ENCODE measurements at regions not wholly inside any gene's neighbourhood (a gene's known extent, or its start where the extent isn't known, plus 50 kb on each side); places are given as distances from the start of the nearest gene placed in this dataset.

DNA sequence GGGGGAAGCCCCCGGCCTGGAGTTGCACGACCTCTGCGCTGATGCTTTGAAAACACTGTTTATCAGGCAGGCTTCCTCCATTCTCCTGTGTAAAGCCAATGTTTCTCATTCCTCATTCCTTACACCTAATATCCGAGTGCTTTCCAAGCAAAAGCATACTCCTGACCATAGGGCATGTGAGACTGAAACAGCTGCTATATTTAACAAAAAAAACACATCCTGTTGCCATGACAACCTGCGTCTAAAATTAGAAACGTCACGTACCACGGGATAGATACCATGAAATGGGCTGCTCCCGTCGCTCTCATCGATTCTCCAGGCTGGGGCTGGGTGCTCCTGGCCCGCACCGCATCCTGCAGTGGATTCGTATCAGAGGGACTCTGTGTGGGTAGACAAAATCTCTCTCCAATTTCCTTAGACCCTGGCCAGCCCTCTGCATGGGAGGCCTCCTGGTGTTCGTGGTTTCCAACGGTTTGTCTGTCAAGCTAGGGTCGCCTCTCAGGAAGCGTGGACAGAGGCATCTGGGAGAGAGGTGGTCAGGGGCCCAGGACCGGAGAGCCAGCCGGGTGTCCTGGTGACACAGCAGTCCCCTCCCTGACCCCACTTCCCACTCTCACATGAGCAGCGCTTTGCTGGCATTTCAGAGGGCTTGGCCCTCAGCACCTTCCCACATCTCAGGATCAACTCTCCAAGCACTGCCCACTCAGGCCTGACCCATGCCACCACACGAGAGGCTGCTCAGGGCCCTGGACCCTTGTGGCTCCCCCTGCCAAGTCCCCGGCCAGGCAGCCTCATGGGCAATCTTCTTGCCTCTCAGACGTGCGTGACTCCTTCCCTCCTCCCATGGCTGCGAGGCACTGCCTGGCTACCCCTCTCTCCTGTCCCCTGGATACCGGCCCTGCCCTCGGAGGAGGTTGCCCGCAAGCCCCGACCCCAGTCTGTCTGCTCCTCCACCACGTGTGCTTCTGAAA lies 268.1 kb downstream of the NDUFA10 start:
- TF ChIP-seq CREB1 (CRISPR knock-in tag; IDR thresholded peaks at IDR 0.05; ENCODE audit: low read depth): no peak
- TF ChIP-seq EZH2 (IDR thresholded peaks at IDR 0.05; ENCODE audit: low read depth, unreplicated experiment): no peak
- TF ChIP-seq POLR2AphosphoS5 (IDR thresholded peaks at IDR 0.05; ENCODE audit: low read depth): no peak
- TF ChIP-seq, protein P1, sequence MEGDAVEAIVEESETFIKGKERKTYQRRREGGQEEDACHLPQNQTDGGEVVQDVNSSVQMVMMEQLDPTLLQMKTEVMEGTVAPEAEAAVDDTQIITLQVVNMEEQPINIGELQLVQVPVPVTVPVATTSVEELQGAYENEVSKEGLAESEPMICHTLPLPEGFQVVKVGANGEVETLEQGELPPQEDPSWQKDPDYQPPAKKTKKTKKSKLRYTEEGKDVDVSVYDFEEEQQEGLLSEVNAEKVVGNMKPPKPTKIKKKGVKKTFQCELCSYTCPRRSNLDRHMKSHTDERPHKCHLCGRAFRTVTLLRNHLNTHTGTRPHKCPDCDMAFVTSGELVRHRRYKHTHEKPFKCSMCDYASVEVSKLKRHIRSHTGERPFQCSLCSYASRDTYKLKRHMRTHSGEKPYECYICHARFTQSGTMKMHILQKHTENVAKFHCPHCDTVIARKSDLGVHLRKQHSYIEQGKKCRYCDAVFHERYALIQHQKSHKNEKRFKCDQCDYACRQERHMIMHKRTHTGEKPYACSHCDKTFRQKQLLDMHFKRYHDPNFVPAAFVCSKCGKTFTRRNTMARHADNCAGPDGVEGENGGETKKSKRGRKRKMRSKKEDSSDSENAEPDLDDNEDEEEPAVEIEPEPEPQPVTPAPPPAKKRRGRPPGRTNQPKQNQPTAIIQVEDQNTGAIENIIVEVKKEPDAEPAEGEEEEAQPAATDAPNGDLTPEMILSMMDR (conservative IDR thresholded peaks at IDR 0.05; ENCODE audit: low read depth in 2 of 2): no peak
- no peak for TF ChIP-seq EZH2phosphoT487 (IDR thresholded peaks at IDR 0.05; ENCODE audit: unreplicated experiment)
- TF ChIP-seq, protein P2, sequence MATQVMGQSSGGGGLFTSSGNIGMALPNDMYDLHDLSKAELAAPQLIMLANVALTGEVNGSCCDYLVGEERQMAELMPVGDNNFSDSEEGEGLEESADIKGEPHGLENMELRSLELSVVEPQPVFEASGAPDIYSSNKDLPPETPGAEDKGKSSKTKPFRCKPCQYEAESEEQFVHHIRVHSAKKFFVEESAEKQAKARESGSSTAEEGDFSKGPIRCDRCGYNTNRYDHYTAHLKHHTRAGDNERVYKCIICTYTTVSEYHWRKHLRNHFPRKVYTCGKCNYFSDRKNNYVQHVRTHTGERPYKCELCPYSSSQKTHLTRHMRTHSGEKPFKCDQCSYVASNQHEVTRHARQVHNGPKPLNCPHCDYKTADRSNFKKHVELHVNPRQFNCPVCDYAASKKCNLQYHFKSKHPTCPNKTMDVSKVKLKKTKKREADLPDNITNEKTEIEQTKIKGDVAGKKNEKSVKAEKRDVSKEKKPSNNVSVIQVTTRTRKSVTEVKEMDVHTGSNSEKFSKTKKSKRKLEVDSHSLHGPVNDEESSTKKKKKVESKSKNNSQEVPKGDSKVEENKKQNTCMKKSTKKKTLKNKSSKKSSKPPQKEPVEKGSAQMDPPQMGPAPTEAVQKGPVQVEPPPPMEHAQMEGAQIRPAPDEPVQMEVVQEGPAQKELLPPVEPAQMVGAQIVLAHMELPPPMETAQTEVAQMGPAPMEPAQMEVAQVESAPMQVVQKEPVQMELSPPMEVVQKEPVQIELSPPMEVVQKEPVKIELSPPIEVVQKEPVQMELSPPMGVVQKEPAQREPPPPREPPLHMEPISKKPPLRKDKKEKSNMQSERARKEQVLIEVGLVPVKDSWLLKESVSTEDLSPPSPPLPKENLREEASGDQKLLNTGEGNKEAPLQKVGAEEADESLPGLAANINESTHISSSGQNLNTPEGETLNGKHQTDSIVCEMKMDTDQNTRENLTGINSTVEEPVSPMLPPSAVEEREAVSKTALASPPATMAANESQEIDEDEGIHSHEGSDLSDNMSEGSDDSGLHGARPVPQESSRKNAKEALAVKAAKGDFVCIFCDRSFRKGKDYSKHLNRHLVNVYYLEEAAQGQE (IDR thresholded peaks at IDR 0.05; ENCODE audit: unreplicated experiment): no peak
- no peak for TF ChIP-seq JUNB (IDR thresholded peaks at IDR 0.05; ENCODE audit: unreplicated experiment)
